H54 (cell line): ENCODE measurements at regions not wholly inside any gene's neighbourhood (a gene's known extent, or its start where the extent isn't known, plus 50 kb on each side); places are given as distances from the start of the nearest gene placed in this dataset.
"Not testable (repeated sequence)": the region's sequence is repeated elsewhere in the genome, so short reads cannot be mapped to it uniquely, and the experiment has no call there.

Source experiments
- DNase-seq: peaks from one replicate; pipeline ENCODE4 v3.0.0; 2011; ENCODE audit warnings: low spot score, mixed read lengths; ENCODE audit not compliant: insufficient read length
- FAIRE-seq: peaks from 3 replicates; lab custom pipeline; 2011; peaks lifted over from hg19 to GRCh38; lab: Jason Lieb, UNC
- POLR2A ChIP-seq: IDR thresholded peaks from 2 replicates; pipeline ENCODE4 v1.6.1; 2011; ENCODE audit warnings: low read depth, mild to moderate bottlenecking, low read length

DNA sequence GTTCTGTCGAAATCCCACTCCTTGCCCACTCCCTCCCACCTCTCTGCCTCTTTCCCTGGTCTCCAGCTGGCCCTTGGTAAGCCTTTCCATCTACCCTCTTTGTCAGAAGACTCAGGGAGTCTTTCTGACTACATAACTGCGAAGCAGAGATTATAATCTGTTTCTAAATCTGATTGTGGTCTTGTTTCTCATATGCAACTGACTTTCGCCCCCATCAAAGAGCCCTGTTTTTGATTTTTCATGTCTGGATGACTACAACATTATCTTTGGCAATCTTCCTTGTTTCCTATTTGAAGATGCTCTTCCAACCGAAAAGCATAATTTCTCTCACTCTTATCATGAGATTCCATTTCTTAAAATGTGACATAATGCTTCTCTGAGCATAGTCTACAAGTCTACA is 218.2 kb upstream of the ADAMTSL1 start:
- no peak for DNase-seq
- TF ChIP-seq POLR2A, result no peak
- peak; percentile 36 for FAIRE-seq

- DNase-seq (no peak), FAIRE-seq (peak; percentile 75)
- no peak for TF ChIP-seq POLR2A
Measured at GRCh38 chr9:18256568-18256967, 217.4 kb upstream of the ADAMTSL1 start.

DNA sequence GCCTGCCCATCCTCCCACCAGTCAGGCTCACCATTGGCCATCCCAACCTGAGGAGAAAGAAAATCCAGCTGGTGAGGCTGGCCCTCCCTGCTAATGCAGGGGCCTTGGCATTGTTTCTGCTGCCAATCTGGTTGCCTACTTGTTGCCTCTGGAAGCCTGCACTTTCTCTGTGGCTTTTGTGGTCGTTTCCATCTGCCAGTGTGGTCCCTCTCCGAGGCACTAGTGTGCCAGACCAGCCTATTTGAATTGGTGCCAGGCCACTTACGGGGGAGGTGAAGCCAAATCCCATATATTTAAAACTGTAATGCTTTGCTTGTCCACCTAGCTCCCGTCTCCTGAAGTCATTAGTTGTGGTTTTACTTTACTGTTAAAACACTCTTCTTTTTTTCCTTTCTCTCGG is 213.4 kb upstream of the ADAMTSL1 start:
- no peak for TF ChIP-seq POLR2A
- DNase-seq (peak; percentile 19), FAIRE-seq (peak; percentile 98)

GRCh38 chr9:18261181-18261580 is 212.8 kb upstream of the ADAMTSL1 start:
- TF ChIP-seq POLR2A, result no peak
- FAIRE-seq (peak; percentile 36), DNase-seq (no peak)

- DNase-seq, result no peak
Measured at GRCh38 chr9:18263377-18263776, 210.6 kb upstream of the ADAMTSL1 start.

GRCh38 chr9:18268381-18268780 is 205.6 kb upstream of the ADAMTSL1 start:
- no peak for TF ChIP-seq POLR2A
- DNase-seq (peak; percentile 20), FAIRE-seq (peak; percentile 97)

More at GRCh38 chr9:18263377-18263776, 210.6 kb upstream of the ADAMTSL1 start:
- TF ChIP-seq POLR2A, result no peak
- no peak for FAIRE-seq

- peak; percentile 36 for FAIRE-seq
- TF ChIP-seq POLR2A, result no peak
Measured at GRCh38 chr9:18269561-18269960, 204.4 kb upstream of the ADAMTSL1 start.

GRCh38 chr9:18274693-18275092 is 199.3 kb upstream of the ADAMTSL1 start:
- no peak for FAIRE-seq
- DNase-seq, result no peak
- TF ChIP-seq POLR2A, result no peak

More at GRCh38 chr9:18269561-18269960, 204.4 kb upstream of the ADAMTSL1 start:
- no peak for DNase-seq

- no peak for TF ChIP-seq POLR2A
- FAIRE-seq, result no peak
- no peak for DNase-seq
Measured at GRCh38 chr9:18275313-18275990, 198.5 kb upstream of the ADAMTSL1 start.

DNA sequence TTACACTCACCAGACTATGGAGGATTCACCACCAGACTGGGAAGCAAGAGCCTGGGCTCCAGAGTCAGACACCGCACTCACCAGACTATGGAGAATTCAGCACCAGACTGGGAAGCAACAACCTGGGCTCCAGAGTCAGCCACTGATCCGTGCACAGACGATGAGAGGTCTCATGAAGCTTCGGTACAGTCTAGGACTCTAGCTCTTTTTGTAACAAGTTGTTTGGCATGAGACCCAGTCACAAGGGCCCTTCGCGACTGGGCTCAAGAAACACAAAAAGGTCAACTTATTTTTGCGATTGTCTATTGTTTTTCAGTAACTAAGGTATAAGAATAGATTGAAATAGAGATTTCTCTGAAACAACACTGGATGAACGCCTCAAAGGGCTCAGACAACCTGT is 192.7 kb upstream of the ADAMTSL1 start:
- TF ChIP-seq POLR2A, result no peak
- no peak for DNase-seq
- no peak for FAIRE-seq

- TF ChIP-seq POLR2A, result no peak
- no peak for FAIRE-seq
- no peak for DNase-seq
Measured at GRCh38 chr9:18294229-18294628, 179.7 kb upstream of the ADAMTSL1 start.

- FAIRE-seq (no peak), DNase-seq (no peak)
- no peak for TF ChIP-seq POLR2A
Measured at GRCh38 chr9:18296702-18297055, 177.3 kb upstream of the ADAMTSL1 start.

- FAIRE-seq, result peak; percentile 53
- DNase-seq, result no peak
- TF ChIP-seq POLR2A, result no peak
Measured at GRCh38 chr9:18297056-18297841, 176.7 kb upstream of the ADAMTSL1 start.

GRCh38 chr9:18299449-18299848 is 174.5 kb upstream of the ADAMTSL1 start:
- no peak for TF ChIP-seq POLR2A
- DNase-seq (no peak), FAIRE-seq (no peak)

- not testable (repeated sequence) for FAIRE-seq, DNase-seq
Measured at GRCh38 chr9:18305167-18305806, 168.7 kb upstream of the ADAMTSL1 start.
